Effector memory CD4-positive, alpha-beta T cell (primary cell): ENCODE measurements at regions not wholly inside any gene's neighbourhood (a gene's known extent, or its start where the extent isn't known, plus 50 kb on each side); places are given as distances from the start of the nearest gene placed in this dataset.

ENCODE experiments used
- DNase-seq, 3 donors: peaks; one replicate each; pipeline ENCODE4 v3.0.0-alpha.2; 2020
- H3K27ac ChIP-seq: 2 replicates; pipeline ENCODE4 v1.7.0; 2013; ENCODE audit warnings: mild to moderate bottlenecking, low read length, moderate library complexity; ENCODE audit not compliant: insufficient read depth, poor library complexity, severe bottlenecking
- H3K27me3 ChIP-seq: replicated peaks from 2 replicates; pipeline ENCODE4 v1.7.0; 2013; ENCODE audit warnings: mild to moderate bottlenecking, low read length; ENCODE audit not compliant: insufficient read depth, control insufficient read depth, poor library complexity, severe bottlenecking
- H3K36me3 ChIP-seq: 2 replicates; pipeline ENCODE4 v1.7.0; 2013; ENCODE audit warnings: mild to moderate bottlenecking, low read length, moderate library complexity; ENCODE audit not compliant: control insufficient read depth, insufficient read depth
- H3K4me1 ChIP-seq: 2 replicates; pipeline ENCODE4 v1.7.0; 2013; ENCODE audit warnings: low read length, mild to moderate bottlenecking; ENCODE audit not compliant: control insufficient read depth, insufficient read depth, poor library complexity, severe bottlenecking
- H3K4me3 ChIP-seq: 2 replicates; pipeline ENCODE4 v1.7.0; 2013; ENCODE audit warnings: low read length, low read depth, mild to moderate bottlenecking; ENCODE audit not compliant: insufficient read depth, poor library complexity, severe bottlenecking
- H3K9me3 ChIP-seq: 2 replicates; pipeline ENCODE4 v1.7.0; 2013; ENCODE audit warnings: mild to moderate bottlenecking, low read length, moderate library complexity; ENCODE audit not compliant: control insufficient read depth

DNA sequence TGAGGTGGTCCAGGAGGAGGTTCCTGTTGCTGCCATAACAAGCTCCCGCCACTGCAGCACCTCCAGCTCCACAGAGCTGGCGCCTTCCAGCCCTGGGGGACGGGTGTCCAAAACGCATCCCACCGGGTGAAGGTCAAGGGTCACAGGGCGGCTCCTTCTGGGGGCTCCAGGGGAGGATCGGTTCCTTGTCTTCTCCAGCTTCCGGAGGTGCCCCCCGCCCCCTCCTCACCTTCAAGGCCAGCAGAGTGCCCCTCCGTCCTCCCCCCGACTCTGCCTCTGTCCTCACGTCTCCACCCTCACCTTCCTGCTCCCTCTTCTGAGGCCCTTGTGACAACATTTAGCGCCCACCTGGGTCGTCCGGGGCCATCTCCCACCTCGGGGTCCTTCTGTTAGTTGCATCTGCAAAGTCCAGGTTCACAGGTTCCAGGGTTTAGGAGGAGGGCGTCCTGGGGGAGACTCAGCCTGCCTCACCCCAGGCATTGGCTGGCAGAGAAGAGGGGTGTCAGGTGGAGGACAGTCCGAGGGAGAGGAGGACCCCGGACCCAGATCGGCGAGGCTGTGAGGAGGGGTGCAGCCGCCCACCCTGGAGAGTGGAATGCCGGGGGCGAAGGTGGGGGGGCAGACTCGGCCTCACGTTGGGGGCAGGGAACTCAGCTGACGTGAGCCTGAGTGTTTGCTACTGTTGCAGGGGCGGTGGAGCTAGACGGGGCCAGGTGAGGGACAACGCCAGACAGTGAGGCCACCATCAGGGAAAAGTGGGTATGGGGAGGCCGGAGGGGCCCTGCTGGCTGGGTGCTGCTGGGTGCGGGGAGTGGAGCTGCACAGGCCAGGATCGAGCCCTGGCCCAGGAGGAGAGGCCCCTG lies 205.5 kb upstream of the C14orf180 start:
- DNase-seq, result no peak
- Histone ChIP-seq H3K27me3 (no peaks in the 10 kb centered on the region), H3K9me3 (no peaks in the 10 kb centered on the region)

DNA sequence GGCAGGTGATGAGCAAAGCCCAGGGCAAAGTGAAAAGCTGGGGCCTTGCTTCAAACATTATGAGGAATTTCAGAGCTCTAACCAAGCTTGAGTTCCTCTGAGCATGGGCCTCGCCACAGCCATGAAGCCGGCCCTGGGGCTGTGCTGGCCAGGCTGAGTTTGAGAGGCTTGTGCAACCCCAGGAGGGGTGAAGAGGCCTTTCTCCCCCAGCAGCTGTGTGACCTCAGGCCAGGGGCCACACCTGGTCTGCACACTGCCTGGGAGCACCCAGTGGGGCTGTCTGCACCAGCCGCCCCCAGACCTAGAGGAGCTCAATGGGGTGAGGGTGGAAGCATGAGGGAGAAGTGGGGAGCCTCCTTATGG lies 204.9 kb upstream of the C14orf180 start:
- Histone ChIP-seq H3K9me3 (no peaks in the 10 kb centered on the region), H3K27ac (no peak overlapping the region), H3K4me1 (no peaks in the 10 kb centered on the region), H3K36me3 (no peaks in the 10 kb centered on the region), H3K4me3 (no peak overlapping the region), H3K27me3 (no peaks in the 10 kb centered on the region)
- DNase-seq, result no peak

More for the DNA sequence above, 205.5 kb upstream of the C14orf180 start:
- Histone ChIP-seq H3K4me1 (no peaks in the 10 kb centered on the region), H3K27ac (no peak overlapping the region), H3K36me3 (no peaks in the 10 kb centered on the region), H3K4me3 (no peak overlapping the region)

DNA sequence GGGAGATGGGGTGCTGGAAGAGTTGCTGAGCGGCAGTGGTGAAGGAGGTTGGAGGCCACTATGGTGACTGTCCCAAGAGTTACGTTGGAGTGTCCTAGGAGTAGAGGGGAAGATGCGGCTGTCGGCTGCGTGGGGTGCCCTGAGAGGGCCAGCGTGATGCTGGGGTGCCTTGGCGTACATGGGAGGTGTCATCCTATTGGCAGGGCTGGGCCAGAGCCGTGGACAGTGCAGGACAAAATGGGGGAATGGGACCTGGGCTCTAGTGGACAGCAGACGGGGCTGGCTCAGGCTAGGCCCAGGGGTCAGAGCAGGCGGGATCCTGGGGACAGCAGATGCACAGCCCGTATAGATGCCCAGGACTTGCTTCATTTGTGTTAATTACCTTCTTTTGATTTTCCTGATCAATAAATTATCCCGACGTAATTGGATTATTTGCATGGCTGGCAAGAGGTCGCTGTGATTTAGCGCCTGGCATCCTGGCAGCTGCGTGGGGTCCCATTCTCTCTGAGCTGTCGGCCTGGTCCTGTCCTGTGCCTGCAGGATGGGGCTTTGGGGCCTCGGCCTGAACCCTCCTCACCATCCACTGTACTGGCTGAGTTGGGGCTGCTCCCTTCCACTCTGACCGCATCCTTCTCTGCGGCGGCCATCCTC lies 203.9 kb upstream of the C14orf180 start:
- Histone ChIP-seq H3K27ac (no peak overlapping the region), H3K27me3 (no peaks in the 10 kb centered on the region), H3K36me3 (no peaks in the 10 kb centered on the region), H3K9me3 (peaks cover 6% of the 10 kb centered on the region), H3K4me3 (no peak overlapping the region), H3K4me1 (no peaks in the 10 kb centered on the region)
- DNase-seq, result no peak

DNA sequence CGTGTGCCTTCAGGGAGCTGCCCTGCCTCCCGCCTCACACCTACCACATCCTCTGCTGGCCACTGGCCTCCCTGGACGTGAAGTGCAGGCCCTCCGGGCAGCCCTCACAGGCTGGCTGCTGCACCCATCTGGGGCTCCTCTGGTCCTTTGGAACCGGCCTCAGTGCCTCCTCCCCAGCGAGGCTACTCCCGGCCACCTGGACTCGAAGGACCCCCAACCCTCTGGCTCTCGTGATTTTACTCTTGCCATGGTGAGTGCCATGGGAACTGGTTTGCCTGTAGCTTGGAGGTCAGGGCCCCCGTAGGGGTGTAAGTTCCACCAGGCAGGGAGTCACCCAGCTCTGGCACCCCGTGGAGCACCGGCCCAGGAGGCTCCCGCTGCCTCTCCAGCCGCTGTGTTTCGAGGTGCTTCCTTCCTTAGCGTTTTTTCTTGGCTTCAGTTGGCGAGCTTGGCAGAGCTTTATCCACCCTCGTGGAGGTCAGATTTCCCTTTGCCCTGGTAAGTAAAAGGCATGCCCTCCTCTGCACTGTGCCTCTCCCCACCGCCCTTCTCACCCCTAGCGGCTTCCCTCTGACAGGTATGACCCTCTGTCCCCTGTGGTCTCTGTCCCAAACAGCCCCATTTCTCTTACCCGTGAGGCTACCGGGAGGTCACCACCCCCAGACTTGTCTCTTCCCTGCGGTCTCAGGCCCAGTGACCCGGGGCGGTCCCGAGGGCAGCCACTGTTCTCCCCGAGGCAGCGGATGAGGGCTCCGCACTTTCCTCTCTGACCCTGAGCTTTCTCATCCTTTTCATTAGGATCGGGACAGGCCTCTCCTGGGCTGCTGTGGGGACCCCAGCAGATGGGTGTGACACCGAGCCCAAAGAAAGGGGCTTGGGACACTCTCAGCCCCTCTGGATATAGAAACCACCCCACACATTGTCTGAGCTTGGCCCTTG lies 203.1 kb upstream of the C14orf180 start:
- Histone ChIP-seq H3K36me3 (no peaks in the 10 kb centered on the region), H3K4me1 (no peaks in the 10 kb centered on the region), H3K4me3 (no peak overlapping the region), H3K27me3 (no peaks in the 10 kb centered on the region), H3K9me3 (peaks cover 6% of the 10 kb centered on the region), H3K27ac (no peak overlapping the region)
- DNase-seq, result no peak

DNA sequence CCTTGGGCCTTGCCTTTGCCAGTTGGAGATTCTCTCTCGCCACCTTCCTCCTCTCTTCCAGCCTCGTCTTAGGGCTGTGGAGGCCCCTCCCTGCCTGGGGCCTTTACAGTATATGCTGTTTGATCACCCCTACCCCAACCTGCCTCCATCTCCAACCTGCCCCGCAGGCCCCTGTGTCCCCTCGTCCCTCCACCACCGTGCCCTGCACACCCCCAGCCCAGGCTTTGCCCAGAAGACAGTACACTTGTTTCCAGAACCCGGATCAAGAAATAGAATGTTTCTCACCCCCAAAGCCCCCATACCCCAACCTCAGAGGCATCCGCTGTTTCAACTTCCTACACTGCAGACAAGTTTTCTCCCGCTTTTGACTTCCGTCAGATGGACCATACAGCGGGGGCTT lies 202.3 kb upstream of the C14orf180 start:
- no peak for DNase-seq
- H3K9me3 ChIP-seq, result peaks cover 6% of the 10 kb centered on the region
- no peaks in the 10 kb centered on the region for H3K27me3 ChIP-seq
- no peaks in the 10 kb centered on the region for H3K36me3 ChIP-seq
- no peaks in the 10 kb centered on the region for H3K4me1 ChIP-seq
- no peak overlapping the region for H3K27ac ChIP-seq
- no peak overlapping the region for H3K4me3 ChIP-seq

DNA sequence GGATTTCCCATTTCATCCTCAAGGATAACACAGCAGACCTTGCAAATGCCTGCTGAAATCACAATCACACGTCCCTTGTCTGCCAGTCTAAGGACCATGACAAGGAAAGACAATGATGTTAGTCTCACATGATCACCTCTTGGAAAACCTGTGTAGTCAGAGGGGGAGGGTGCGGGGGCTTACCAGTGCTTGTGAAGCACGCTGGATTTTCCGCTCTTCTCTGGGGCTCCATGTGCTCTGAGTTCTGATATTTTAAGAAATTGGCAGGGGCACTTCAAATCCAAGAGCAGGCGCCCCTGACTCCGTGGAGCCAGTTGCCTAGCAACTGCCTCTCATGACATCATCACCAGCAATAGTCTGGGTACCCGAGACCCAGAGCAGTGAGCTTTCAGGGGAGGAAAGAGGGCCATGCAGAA lies 200.9 kb upstream of the C14orf180 start:
- H3K9me3 ChIP-seq, result peaks cover 6% of the 10 kb centered on the region
- DNase-seq, result no peak
- H3K4me3 ChIP-seq, result no peak overlapping the region
- no peak overlapping the region for H3K27ac ChIP-seq
- no peaks in the 10 kb centered on the region for H3K27me3 ChIP-seq
- no peaks in the 10 kb centered on the region for H3K4me1 ChIP-seq
- H3K36me3 ChIP-seq, result no peaks in the 10 kb centered on the region

DNA sequence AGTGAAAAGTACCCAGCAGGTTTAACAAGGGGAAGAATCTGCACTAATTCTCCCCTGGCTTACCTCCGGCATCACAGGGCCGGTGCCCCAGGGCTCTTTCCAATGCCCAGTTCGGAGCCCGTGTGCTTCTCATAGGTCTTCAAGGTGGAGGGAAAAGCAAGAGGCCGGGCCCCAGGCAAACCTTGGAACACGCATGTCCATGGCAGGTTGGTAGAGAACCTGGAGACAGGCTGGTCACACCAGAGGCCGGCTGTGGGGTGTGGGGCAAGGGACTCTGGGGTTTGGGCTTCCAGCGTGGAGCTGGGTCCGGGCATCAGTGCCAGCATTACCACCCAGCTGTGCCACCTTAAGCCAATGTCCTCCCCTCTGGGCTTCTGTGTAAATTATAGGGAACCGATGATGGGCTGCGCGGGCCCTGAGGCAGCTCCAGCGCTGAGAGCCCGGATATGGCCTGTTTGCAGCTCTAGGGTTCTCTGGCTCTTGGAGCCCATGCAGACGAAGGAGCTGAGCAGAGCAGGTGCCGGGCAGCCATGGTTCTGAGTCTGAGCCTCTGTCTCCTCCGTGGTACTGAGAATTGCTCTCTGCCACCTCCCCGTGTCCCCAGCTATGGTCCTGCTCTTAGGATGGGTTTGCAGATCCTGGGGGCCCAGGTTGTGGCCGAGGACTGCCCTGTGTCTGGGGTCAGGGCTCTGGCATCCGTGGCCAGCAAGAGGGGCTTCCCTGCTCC lies 197.0 kb upstream of the C14orf180 start:
- Histone ChIP-seq H3K27me3 (no peaks in the 10 kb centered on the region), H3K4me1 (no peaks in the 10 kb centered on the region), H3K27ac (no peak overlapping the region), H3K36me3 (no peaks in the 10 kb centered on the region), H3K9me3 (peaks cover 6% of the 10 kb centered on the region), H3K4me3 (no peak overlapping the region)
- DNase-seq, result no peak

DNA sequence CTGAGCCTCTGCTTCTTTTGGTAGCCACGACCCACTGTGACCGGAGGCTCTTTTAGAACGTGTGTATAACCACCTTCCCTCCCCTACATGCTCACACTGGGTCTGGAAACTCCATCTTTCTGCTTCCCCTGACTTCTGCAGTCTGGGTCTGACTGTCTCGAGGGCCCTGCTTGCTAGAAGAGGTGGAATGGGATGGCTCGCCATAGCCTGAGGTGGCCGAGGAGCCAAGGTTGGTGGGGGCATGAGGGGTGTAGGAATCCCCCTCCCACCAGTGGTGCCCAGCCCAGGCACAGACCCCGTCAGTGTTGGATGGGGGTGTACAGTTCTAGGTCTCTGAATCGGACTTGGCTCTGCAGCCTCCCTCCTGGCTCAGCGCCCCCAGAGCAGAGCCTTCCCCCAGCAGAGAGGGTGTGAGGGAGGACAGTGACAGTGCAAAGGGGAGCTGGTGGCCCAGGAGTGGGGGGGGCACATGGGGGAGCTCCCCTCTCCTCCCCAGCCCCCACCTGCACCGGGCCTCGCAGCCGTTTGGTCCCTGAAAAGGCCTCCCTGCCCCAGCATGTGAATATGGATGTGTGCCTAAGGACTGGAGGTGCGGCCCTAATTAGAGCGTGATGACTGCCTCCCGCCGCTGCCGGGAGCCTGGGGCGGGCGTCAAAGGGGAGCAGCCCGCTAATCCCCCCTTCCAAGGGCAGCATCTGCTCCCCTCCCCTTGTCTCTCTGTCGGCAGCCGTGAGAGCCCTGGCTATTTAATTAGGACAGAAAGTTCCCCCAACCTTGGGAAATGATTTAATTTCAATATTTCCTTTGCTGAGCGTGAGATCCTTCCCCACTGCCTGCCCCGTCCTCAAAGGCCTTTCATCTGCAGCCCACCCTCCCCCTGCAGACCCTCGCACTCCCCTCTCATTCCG lies 196.2 kb upstream of the C14orf180 start:
- H3K27me3 ChIP-seq, result no peaks in the 10 kb centered on the region

More for the DNA sequence above, 196.2 kb upstream of the C14orf180 start:
- Histone ChIP-seq H3K4me1 (no peaks in the 10 kb centered on the region), H3K9me3 (peaks cover 6% of the 10 kb centered on the region), H3K27ac (no peak overlapping the region), H3K4me3 (no peak overlapping the region), H3K36me3 (no peaks in the 10 kb centered on the region)
- no peak for DNase-seq
